ENCODE measurements at regions not wholly inside any gene's neighbourhood (a gene's known extent, or its start where the extent isn't known, plus 50 kb on each side); places are given as distances from the start of the nearest gene placed in this dataset.
A peak's percentile ranks its signal among the peaks of the same experiment; 100 is the strongest.

GRCh38 chr1:111556325-111557037, 53.0 kb upstream of the ADORA3 start:
- FAIRE-seq (no peak), DNase-seq (ENCODE audit: low spot score in 2 of 2) (no peak)

DNA sequence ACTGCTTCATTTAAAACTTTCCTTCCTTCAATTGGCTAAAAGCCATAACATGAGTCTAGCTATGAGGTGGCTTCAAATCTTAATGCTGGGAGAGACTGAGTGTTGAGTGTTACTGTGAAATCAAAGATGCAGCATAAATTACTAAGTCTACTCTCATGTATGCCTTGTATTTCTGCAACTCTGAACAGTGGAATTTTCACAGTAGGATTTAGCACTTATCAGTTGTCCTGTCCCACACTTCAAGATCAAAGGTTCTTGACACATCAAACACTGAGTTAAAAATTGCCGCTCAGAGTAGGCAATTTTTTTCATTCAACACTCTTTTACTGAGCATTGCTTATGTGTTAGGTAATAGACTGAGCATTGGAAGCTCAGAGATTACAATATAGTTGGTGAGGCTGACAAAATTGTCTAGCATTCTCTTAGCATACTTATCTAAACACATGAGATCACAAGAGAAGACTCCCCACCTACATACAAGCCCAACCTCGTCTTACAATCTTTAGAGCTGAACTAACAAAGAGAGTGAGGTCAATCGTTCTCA, 56.4 kb upstream of the ADORA3 start:
- no peak for FAIRE-seq
- no peak for DNase-seq (ENCODE audit: low spot score in 2 of 2)

- FAIRE-seq (no peak), DNase-seq (ENCODE audit: low spot score in 2 of 2) (no peak)
These were observed 57.9 kb upstream of the ADORA3 start for GRCh38 chr1:111561328-111561727.

GRCh38 chr1:111563619-111564018, 56.0 kb upstream of the RAP1A start:
- no peak for FAIRE-seq
- DNase-seq (ENCODE audit: low spot score in 2 of 2): no peak

- peak; percentile 5 to 18 for DNase-seq (ENCODE audit: low spot score in 2 of 2)
- no peak for FAIRE-seq
These were observed 54.5 kb upstream of the RAP1A start for GRCh38 chr1:111565079-111565478.

- FAIRE-seq: no peak
- no peak for DNase-seq (ENCODE audit: low spot score in 2 of 2)
These were observed 53.6 kb upstream of the RAP1A start for GRCh38 chr1:111565968-111566367.

DNA sequence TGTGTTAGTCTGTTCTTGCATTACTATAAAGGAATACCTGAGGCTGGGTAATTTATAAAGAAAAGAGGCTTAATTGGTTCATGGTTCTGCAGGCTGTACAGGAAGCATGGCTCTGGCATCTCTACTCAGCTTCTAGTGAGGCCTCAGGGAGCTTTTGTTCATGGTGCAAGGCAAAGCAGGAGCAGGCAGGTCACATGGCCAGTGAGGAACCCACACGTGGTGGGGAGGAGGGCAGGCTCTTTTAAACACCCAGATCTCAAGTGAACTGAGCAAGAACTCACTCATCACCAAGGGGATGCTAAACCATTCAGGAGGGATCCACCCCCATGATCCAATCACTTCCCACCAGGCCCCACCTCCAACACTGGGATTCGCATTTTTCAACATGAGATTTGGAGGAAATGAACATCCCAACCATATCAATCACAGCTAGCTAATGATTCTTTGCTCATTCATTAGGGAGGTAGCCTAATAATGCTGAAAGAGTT, 51.4 kb upstream of the RAP1A start:
- FAIRE-seq: no peak
- no peak for DNase-seq (ENCODE audit: low spot score in 2 of 2)

Measured in frontal cortex (tissue), 3 donors.